ENCODE measurements at regions not wholly inside any gene's neighbourhood (a gene's known extent, or its start where the extent isn't known, plus 50 kb on each side); places are given as distances from the start of the nearest gene placed in this dataset.

DNA sequence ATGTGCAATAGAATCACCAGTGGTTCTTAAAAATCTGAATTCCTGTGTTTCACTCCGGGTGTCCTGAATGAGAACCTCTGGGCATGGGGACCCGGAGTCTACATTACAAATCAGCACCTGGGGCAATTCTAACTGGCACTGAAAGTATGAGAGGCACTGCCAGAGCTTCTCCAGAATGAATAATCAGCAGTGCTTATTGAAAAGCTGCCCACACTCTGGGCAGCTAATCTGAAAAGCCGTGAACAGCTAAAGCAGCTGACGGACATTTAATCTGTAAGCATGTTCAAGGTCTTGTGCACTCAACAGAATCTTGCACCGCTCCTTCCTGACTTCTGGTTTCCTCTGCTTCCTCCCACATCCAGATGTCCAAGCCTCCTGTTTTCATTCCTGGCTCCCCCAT, 113.3 kb upstream of the KIF5B start:
- TF ChIP-seq, protein P1, sequence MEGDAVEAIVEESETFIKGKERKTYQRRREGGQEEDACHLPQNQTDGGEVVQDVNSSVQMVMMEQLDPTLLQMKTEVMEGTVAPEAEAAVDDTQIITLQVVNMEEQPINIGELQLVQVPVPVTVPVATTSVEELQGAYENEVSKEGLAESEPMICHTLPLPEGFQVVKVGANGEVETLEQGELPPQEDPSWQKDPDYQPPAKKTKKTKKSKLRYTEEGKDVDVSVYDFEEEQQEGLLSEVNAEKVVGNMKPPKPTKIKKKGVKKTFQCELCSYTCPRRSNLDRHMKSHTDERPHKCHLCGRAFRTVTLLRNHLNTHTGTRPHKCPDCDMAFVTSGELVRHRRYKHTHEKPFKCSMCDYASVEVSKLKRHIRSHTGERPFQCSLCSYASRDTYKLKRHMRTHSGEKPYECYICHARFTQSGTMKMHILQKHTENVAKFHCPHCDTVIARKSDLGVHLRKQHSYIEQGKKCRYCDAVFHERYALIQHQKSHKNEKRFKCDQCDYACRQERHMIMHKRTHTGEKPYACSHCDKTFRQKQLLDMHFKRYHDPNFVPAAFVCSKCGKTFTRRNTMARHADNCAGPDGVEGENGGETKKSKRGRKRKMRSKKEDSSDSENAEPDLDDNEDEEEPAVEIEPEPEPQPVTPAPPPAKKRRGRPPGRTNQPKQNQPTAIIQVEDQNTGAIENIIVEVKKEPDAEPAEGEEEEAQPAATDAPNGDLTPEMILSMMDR (IDR thresholded peaks at IDR 0.05; ENCODE audit: low read length), result no peak
- TF ChIP-seq EZH2 (IDR thresholded peaks at IDR 0.05; ENCODE audit: borderline replicate concordance, low read length), result no peak

Measured in OCI-LY1 (cell line).